ENCODE measurements at regions not wholly inside any gene's neighbourhood (a gene's known extent, or its start where the extent isn't known, plus 50 kb on each side); places are given as distances from the start of the nearest gene placed in this dataset.

GRCh38 chr3:146895026-146895749 is 290.0 kb upstream of the PLSCR5 start:
- TF ChIP-seq EZH2 (IDR thresholded peaks at IDR 0.05; ENCODE audit: insufficient read depth, poor library complexity, severe bottlenecking) (no peak), EZH2phosphoT487 (IDR thresholded peaks at IDR 0.05; ENCODE audit: insufficient read depth, low read depth) (no peak)
